Lower lobe of right lung (tissue), 2 donors: ENCODE measurements at regions not wholly inside any gene's neighbourhood (a gene's known extent, or its start where the extent isn't known, plus 50 kb on each side); places are given as distances from the start of the nearest gene placed in this dataset.
A peak's percentile ranks its signal among the peaks of the same experiment; 100 is the strongest.

Experiments
- ATAC-seq, 2 donors: fragments of 200-7000 bp; cut with Tn5 transposase; one replicate each; pipeline ENCODE4 v1.9.1; 2020 to 2022; ENCODE audit warnings: mild to moderate bottlenecking in 2 of 2, moderate library complexity in 2 of 2
- DNase-seq: peaks from one replicate; pipeline ENCODE4 v3.0.0-alpha.2; 2020
- H3K27ac ChIP-seq: fragments of 200-600 bp; one replicate; pipeline ENCODE4 v1.8.0; 2022
- H3K27me3 ChIP-seq: fragments of 200-600 bp; one replicate; pipeline ENCODE4 v1.8.0; 2022; ENCODE audit warnings: low read depth
- H3K36me3 ChIP-seq: fragments of 200-600 bp; one replicate; pipeline ENCODE4 v1.8.0; 2022; ENCODE audit warnings: mild to moderate bottlenecking
- H3K4me1 ChIP-seq: fragments of 200-600 bp; one replicate; pipeline ENCODE4 v1.8.0; 2022
- H3K4me3 ChIP-seq: fragments of 200-600 bp; one replicate; pipeline ENCODE4 v1.8.0; 2022; ENCODE audit warnings: mild to moderate bottlenecking
- H3K9me3 ChIP-seq: fragments of 200-600 bp; one replicate; pipeline ENCODE4 v1.8.0; 2022
- CTCF ChIP-seq: fragments of 200-600 bp; IDR thresholded peaks from one replicate; pipeline ENCODE4 v1.8.0; 2022; ENCODE audit warnings: antibody characterized with exemption, mild to moderate bottlenecking
- intact Hi-C: fragments of 100-400 bp; cut with DNase I; formaldehyde crosslinking; loops from one replicate; pipeline ENCODE4 v1.11.0; 2022
- donor health status: DM: no; HTN: yes; CAD: no; lungs with severe emphysema.

DNA sequence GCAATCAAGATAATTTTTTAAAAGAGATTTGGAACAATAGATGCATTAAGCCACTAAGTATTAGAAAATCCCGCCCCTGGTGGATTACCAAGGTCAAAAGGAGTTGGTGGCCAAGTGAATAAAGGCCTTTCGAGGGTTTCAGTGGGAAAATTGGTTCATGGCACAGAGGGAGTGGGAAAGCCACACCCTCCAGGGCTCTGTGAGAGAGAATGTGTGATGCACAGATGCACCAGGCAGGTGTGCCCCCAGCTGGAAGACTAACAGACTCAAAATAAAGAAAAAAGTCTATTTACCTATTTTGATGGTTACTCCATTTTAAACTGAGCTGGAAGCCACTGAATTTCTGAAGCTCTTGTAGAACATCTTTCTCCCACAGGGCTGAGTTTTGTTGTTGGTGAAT is 278.0 kb downstream of the DRD1 start:
- Histone ChIP-seq H3K4me1 (no peaks in the 10 kb centered on the region), H3K27ac (no peak overlapping the region), H3K27me3 (no peaks in the 10 kb centered on the region), H3K4me3 (no peak overlapping the region), H3K9me3 (no peaks in the 10 kb centered on the region), H3K36me3 (no peaks in the 10 kb centered on the region)
- no peak for DNase-seq
- TF ChIP-seq CTCF, result no peak
- intact Hi-C loops, result no loop called here
- ATAC-seq, result no peak

DNA sequence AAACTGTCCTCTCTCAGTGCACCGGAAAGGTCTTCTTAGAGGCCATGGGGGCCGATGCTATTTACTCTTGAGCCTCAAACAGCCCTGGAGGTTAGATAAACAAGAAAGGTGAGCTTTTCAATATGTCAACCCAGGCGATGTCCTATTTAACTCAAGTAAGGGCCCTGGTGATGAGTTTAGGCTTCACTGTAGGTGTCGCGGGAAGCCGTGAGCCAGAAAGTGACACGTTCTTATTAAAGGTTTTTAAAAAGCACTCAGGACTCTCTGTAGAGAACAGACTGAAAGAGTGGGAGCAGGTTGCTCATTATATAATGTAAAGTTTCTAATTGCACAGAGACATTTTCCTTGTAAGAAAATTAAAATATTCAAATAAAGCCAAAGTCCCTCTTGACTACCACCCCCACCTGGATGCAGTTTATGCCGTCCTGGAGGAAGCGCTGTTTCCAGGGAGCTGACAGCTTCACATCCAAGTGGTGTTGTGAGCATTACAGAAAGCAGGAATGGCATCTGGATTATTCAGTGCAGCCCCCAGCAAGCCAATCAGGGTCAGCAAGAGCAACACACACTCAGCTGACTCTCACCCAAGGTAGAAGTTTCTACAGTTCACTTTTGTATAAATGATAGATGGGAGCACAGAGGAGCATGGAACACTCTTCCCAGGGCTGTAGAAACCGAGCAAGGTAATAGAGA is 280.3 kb downstream of the DRD1 start:
- ATAC-seq, result no peak
- intact Hi-C loops, result no loop called here

GRCh38 chr5:175162036-175162435 is 281.9 kb downstream of the DRD1 start:
- no peak for ATAC-seq
- Histone ChIP-seq H3K9me3 (no peaks in the 10 kb centered on the region), H3K27ac (no peak overlapping the region), H3K4me1 (no peaks in the 10 kb centered on the region), H3K27me3 (no peaks in the 10 kb centered on the region), H3K36me3 (no peaks in the 10 kb centered on the region), H3K4me3 (no peak overlapping the region)
- intact Hi-C loops, result no loop called here
- no peak for TF ChIP-seq CTCF
- DNase-seq, result no peak

More for the DNA sequence above, 280.3 kb downstream of the DRD1 start:
- Histone ChIP-seq H3K27ac (no peak overlapping the region), H3K36me3 (no peaks in the 10 kb centered on the region), H3K4me1 (no peaks in the 10 kb centered on the region), H3K9me3 (no peaks in the 10 kb centered on the region), H3K4me3 (no peak overlapping the region), H3K27me3 (no peaks in the 10 kb centered on the region)
- no peak for TF ChIP-seq CTCF
- DNase-seq, result no peak

- H3K36me3 ChIP-seq, result no peaks in the 10 kb centered on the region
- intact Hi-C loops, result no loop called here
- H3K9me3 ChIP-seq, result no peaks in the 10 kb centered on the region
- H3K27me3 ChIP-seq, result no peaks in the 10 kb centered on the region
- no peaks in the 10 kb centered on the region for H3K4me1 ChIP-seq
- H3K27ac ChIP-seq, result peak overlapping the region; percentile 24
- DNase-seq (no peak), ATAC-seq (peak in 1 of 2 donors; percentile 40)
- no peak overlapping the region for H3K4me3 ChIP-seq
- TF ChIP-seq CTCF, result no peak
Observed at GRCh38 chr5:175159956-175160355, 284.0 kb downstream of the DRD1 start.

GRCh38 chr5:175148636-175149172 is 295.3 kb downstream of the DRD1 start:
- DNase-seq, result no peak
- intact Hi-C loops, result no loop called here
- H3K9me3 ChIP-seq, result peaks cover 14% of the 10 kb centered on the region

More at GRCh38 chr5:175148636-175149172, 295.3 kb downstream of the DRD1 start:
- no peak for ATAC-seq
- TF ChIP-seq CTCF, result no peak
- no peaks in the 10 kb centered on the region for H3K4me1 ChIP-seq
- no peaks in the 10 kb centered on the region for H3K36me3 ChIP-seq
- H3K27ac ChIP-seq, result no peak overlapping the region
- no peaks in the 10 kb centered on the region for H3K27me3 ChIP-seq
- H3K4me3 ChIP-seq, result no peak overlapping the region
